Activated naive CD4-positive, alpha-beta T cell treated with anti-CD3 and anti-CD28 coated beads, Interleukin-2, amount 50 U/mL, for 24 hours (primary cell): ENCODE measurements at regions not wholly inside any gene's neighbourhood (a gene's known extent, or its start where the extent isn't known, plus 50 kb on each side); places are given as distances from the start of the nearest gene placed in this dataset.
"Not testable (repeated sequence)": the region's sequence is repeated elsewhere in the genome, so short reads cannot be mapped to it uniquely, and the experiment has no call there.

ENCODE experiments used
- H3K27ac Mint-ChIP-seq: one replicate; pipeline ENCODE4 v1.8.0; 2021; ENCODE audit warnings: mild to moderate bottlenecking, mixed read lengths
- H3K27me3 Mint-ChIP-seq: one replicate; pipeline ENCODE4 v1.8.0; 2021; ENCODE audit warnings: mixed read lengths
- H3K36me3 Mint-ChIP-seq: one replicate; pipeline ENCODE4 v1.8.0; 2021; ENCODE audit warnings: mixed read lengths
- H3K4me1 Mint-ChIP-seq: one replicate; pipeline ENCODE4 v1.8.0; 2021; ENCODE audit warnings: mixed read lengths
- H3K4me3 Mint-ChIP-seq: one replicate; pipeline ENCODE4 v1.8.0; 2021; ENCODE audit warnings: mild to moderate bottlenecking, mixed read lengths
- H3K9me3 Mint-ChIP-seq: one replicate; pipeline ENCODE4 v1.8.0; 2021; ENCODE audit warnings: mixed read lengths

DNA sequence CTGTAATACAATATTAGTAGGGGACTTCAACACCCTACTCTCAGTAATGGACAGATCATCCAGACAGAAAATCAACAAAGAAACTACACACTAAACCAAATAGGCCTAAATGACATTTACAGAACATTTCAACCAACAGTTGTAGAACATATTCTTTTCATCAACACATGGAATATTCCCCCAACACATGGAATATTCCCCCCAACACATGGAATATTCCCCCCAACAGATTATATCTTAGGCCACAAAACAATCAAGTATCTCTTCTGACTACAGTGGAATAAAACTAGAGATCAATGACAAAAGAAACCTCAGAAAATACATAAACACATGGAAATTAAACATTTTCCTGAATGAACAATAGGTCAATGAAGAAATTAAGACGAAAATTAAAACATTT, 187.2 kb upstream of the RBBP8 start:
- Mint-ChIP-seq H3K4me1 (no peaks in the 10 kb centered on the region), H3K27ac (no peak overlapping the region), H3K27me3 (peaks cover 10% of the 10 kb centered on the region), H3K9me3 (peaks cover 20% of the 10 kb centered on the region), H3K36me3 (no peaks in the 10 kb centered on the region), H3K4me3 (no peak overlapping the region)

DNA sequence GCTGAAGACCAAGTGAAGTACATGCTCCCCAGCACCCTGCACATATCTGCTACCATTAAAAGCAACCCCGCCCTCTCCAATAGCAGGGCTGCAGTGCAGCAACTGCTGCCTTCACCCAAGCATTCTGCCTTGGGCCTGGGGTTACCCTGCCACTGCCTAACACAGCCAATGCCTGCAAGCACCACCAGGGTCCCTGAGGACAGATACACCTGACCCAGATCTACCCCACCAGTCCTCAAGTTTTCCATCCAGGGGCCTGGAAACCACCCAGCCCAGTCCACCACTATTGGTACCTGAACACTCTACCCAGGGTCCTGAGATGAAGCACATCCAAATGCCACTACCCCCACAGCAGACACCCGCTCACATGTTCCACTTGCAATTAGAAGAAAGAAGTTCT, 181.1 kb upstream of the RBBP8 start:
- Mint-ChIP-seq H3K27me3 (peaks cover 21% of the 10 kb centered on the region), H3K36me3 (no peaks in the 10 kb centered on the region), H3K4me1 (no peaks in the 10 kb centered on the region), H3K9me3 (no peaks in the 10 kb centered on the region), H3K27ac (no peak overlapping the region), H3K4me3 (no peak overlapping the region)

DNA sequence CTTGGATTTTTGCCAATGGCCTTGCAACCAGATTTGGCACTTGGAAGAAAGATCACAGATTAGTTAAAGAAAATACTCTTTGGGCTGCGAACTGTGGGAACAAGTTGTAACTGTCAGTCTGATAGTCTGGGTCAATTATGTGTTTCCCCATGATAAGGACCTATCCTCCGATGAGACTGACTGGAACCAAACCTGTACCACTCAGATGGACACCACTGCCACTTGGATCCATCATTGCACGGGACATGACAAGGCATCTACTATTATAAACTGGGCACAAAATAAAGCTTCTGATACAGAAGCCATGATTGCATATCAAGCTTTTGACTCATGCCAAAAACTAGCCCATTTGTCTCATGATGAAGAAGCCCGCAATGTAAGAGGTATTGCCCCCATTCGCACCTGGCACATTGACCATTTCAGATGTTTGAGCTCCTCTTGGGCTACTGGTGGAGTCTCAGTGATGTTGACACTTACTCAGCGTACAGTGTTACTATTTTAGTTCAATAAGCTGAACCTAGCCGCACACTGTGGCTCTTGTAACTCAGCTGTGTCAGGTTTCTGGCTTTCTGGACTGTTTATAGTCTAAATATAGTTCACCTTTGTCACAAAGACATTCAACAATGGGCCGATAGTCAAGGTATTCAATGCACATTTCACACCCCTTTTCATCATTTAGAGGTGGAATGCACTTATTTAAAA, 179.8 kb upstream of the RBBP8 start:
- Mint-ChIP-seq H3K36me3 (no peaks in the 10 kb centered on the region), H3K27me3 (peaks cover 19% of the 10 kb centered on the region), H3K27ac (no peak overlapping the region), H3K4me1 (no peaks in the 10 kb centered on the region), H3K4me3 (no peak overlapping the region), H3K9me3 (peaks cover 1% of the 10 kb centered on the region)

DNA sequence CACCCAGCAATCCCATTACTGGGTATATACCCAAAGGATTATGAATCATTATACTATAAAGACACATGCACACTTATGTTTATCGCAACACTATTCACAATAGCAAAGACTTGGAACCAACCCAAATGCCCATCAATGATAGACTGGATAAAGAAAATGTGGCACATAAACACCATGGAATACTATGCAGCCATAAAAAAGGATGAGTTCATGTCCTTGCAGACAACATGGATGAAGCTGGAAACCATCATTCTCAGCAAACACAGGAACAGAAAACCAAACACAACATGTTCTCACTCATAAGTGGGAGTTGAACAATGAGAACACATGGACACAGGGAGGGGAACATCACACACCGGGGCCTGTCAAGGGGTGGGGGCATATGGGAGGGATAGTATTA, 169.1 kb upstream of the RBBP8 start:
- peaks cover 15% of the 10 kb centered on the region for H3K27me3 Mint-ChIP-seq
- H3K36me3 Mint-ChIP-seq, result not testable (repeated sequence)

DNA sequence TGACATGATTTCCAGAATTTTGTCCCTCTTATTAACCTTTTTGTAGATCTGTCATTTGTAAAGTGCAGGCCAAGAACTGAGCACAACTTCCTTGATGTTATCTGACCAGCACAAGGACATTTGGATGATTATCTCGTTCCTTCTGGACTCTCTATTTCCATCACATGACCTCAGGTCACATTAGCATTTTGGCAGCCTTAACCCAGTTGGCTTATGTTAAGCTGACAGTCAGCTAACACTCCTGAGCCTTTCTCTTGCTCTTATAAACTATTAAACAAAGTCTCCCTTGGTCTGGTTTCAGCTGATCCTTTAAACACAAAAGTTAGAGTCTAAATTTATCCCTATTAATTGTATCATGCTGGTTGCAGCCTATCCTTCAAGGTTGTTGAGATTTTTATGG, 167.2 kb upstream of the RBBP8 start:
- Mint-ChIP-seq H3K36me3 (peaks cover 2% of the 10 kb centered on the region), H3K27ac (no peak overlapping the region), H3K4me3 (no peak overlapping the region), H3K4me1 (no peaks in the 10 kb centered on the region), H3K9me3 (no peaks in the 10 kb centered on the region), H3K27me3 (peaks cover 13% of the 10 kb centered on the region)

More for the DNA sequence above, 169.1 kb upstream of the RBBP8 start:
- not testable (repeated sequence) for H3K27ac Mint-ChIP-seq, H3K9me3 Mint-ChIP-seq, H3K4me1 Mint-ChIP-seq, H3K4me3 Mint-ChIP-seq

DNA sequence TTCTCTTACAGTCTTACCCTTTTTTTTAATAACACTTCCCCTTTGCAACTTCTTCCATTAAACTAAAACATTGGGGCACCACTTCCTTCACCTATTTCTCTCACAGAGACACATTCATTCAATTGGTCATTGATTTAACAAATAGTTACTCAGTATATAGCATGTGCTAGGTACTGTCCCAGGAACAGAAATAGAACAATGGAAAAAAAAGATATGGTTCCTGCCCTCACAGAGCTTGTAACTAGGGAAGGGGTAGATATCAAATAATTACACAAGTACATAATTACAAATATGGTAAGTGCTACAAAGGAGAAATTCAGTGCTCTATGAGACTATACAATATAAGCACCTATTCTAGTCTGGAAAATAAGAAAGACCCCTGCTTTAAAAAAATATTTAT, 165.5 kb upstream of the RBBP8 start:
- Mint-ChIP-seq H3K27me3 (peaks cover 18% of the 10 kb centered on the region), H3K27ac (no peak overlapping the region), H3K36me3 (no peaks in the 10 kb centered on the region), H3K4me1 (no peaks in the 10 kb centered on the region), H3K9me3 (no peaks in the 10 kb centered on the region), H3K4me3 (no peak overlapping the region)

DNA sequence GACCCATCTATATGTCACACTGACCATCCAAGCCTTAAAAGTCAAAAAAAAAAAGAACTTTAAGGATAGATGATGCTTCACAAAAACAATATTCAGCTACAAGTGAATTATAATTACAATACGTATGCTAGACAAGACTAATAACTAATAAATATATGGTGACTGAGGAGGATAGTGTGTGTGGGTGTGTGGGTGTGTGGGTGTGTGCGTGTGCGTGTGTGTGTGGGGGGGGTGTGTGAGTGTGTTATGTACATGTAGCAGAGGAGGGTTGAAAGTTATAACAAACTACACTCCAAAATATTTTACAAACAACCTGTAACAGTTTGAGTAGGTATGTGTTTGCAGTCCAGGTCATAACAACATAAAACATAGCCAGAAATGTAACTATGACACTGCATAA, 159.2 kb upstream of the RBBP8 start:
- Mint-ChIP-seq H3K27me3 (peaks cover 11% of the 10 kb centered on the region), H3K4me3 (no peak overlapping the region), H3K4me1 (no peaks in the 10 kb centered on the region), H3K27ac (no peak overlapping the region), H3K9me3 (no peaks in the 10 kb centered on the region), H3K36me3 (no peaks in the 10 kb centered on the region)

DNA sequence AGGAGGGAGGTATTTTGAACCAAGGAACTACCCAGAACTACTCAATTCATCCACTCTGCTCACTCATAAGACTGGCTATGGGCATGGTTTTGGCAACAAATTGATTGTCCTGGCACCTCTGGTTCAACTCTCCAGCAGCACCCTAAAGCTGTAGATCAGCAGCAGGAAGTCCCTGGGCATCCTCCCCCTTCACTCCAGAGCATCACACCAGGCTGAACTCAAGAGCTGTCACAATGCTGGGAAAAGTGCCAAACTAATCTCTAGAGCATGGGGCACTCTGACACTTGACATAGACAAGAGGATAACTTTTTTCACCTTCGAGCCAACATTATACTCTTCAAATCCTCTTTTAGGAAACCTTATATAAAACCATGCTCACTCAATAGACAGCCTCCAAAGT, 154.1 kb upstream of the RBBP8 start:
- Mint-ChIP-seq H3K27me3 (peaks cover 13% of the 10 kb centered on the region), H3K27ac (no peak overlapping the region), H3K4me3 (no peak overlapping the region), H3K4me1 (no peaks in the 10 kb centered on the region), H3K36me3 (no peaks in the 10 kb centered on the region), H3K9me3 (no peaks in the 10 kb centered on the region)

DNA sequence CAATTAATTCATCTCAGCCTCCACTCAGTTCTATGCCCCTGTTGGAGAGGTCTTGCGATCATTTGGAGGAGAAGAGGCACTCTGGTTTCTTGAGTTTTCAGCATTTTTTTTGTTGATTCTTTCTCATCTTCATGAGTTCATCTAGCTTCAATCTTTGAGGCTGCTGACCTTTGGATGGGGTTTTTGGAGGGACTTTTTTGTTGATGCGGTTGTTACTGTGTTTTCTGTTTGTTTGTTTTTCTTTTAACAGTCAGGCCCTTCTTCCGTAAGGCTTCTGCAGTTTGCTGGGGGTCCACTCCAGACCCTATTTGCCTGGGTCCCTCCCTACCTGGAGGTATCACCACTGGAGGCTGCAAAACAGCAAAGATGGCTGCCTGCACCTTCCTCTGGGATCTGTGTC, 149.9 kb upstream of the RBBP8 start:
- H3K4me3 Mint-ChIP-seq, result no peak overlapping the region
- H3K27ac Mint-ChIP-seq, result no peak overlapping the region
- no peaks in the 10 kb centered on the region for H3K9me3 Mint-ChIP-seq
- no peaks in the 10 kb centered on the region for H3K4me1 Mint-ChIP-seq
- no peaks in the 10 kb centered on the region for H3K36me3 Mint-ChIP-seq
- peaks cover 16% of the 10 kb centered on the region for H3K27me3 Mint-ChIP-seq

DNA sequence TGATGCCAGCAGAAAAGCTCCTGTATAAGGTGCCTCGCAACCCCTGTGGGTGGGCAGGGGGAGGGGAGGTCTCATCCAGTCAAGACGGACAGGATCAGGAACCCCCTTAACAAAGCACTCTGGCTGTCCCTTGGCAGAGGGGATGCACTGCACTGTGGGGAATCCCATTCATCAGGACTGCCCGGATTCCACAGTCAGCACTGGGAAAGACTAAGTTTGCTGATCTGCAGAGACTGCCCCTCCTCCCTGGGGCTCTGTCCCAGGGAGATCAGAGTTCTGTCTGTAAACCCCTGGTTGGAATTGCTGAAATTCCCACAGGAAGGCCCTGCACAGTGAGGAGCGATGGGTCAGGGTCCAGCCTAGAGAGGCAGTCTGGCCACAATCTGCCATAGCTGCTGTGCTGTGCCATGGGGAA, 149.5 kb upstream of the RBBP8 start:
- H3K4me1 Mint-ChIP-seq, result no peaks in the 10 kb centered on the region
- H3K27me3 Mint-ChIP-seq, result peaks cover 20% of the 10 kb centered on the region
- no peak overlapping the region for H3K4me3 Mint-ChIP-seq
- H3K27ac Mint-ChIP-seq, result no peak overlapping the region
- no peaks in the 10 kb centered on the region for H3K9me3 Mint-ChIP-seq
- H3K36me3 Mint-ChIP-seq, result no peaks in the 10 kb centered on the region

DNA sequence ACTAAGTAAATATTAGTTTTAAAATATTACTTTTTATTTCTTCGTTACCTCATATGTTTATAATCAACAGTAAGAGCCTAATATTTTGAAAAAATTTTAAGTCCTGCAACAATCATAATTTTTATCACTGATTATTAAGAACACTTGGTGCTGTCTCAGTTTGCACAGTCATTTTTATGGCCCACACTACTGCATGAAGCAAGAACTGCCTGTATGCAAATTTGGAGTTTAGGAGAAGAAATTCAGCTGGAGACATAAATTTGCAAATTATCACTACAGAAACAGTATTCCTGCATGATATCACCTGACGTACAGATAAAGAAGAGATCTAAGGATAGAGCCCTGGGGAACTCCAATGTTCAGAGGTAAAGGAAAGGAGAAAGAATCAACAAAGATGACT, 144.1 kb upstream of the RBBP8 start:
- no peak overlapping the region for H3K4me3 Mint-ChIP-seq
- H3K36me3 Mint-ChIP-seq, result no peaks in the 10 kb centered on the region
- H3K4me1 Mint-ChIP-seq, result no peaks in the 10 kb centered on the region
- no peaks in the 10 kb centered on the region for H3K9me3 Mint-ChIP-seq
- H3K27ac Mint-ChIP-seq, result no peak overlapping the region
- peaks cover 14% of the 10 kb centered on the region for H3K27me3 Mint-ChIP-seq

DNA sequence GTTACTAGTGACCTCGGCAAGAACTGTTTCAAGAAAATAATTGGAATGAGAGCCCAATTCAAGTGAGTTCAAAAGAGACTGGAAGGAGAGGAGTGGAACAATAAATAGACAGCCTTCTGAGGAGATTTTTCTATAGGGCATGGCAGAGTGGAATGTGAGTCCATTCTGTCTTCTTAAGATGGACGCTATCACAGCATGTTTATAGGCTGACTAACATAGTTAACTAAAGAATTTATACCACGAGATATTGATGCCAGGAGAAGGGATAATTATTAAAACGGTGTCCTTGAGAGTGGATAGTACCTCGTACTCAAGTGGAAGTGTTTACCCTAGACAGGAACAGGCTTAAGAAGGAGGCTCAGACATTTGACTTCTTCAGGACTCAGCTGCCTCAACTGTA, 143.5 kb upstream of the RBBP8 start:
- peaks cover 12% of the 10 kb centered on the region for H3K27me3 Mint-ChIP-seq

DNA sequence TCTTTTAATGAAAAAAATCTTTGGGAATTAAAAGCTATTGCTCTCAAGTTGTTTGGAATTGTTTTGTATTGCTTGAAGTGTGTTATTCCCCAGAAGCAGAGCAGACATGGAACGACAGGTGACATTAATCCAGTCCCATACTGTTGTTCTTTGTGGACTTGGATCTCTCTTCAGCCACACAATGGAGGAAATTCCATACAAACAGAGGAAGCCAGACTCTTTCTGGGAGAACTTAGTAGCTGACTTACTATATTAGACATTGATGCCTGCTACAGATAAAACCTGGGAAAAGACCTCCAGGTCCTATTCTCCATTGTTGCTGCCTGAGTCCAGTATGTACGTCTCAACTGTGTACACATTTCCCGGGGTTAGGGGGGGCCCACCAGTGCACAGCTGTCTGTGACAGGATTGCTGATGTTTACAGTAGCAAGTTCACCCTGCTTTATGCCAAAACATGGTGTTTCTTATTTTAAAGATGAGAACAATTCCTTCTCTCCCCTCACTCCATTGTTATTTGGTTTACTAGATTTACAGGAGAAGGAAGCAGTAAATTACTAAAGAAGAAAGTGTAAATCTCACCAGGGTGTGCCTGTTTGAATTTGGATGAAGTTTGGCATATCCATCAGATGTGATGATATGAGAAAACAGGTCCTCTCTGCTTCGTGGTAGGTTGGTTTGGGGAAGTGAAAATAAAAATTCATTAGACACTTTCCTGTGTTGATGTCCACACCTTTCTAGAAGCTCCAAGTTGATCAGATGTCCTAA, 142.4 kb upstream of the RBBP8 start:
- H3K9me3 Mint-ChIP-seq, result no peaks in the 10 kb centered on the region
- H3K27me3 Mint-ChIP-seq, result peaks cover 11% of the 10 kb centered on the region
- H3K4me1 Mint-ChIP-seq, result no peaks in the 10 kb centered on the region
- H3K36me3 Mint-ChIP-seq, result no peaks in the 10 kb centered on the region
- no peak overlapping the region for H3K4me3 Mint-ChIP-seq
- H3K27ac Mint-ChIP-seq, result no peak overlapping the region

More for the DNA sequence above, 143.5 kb upstream of the RBBP8 start:
- H3K27ac Mint-ChIP-seq, result no peak overlapping the region
- no peaks in the 10 kb centered on the region for H3K36me3 Mint-ChIP-seq
- H3K9me3 Mint-ChIP-seq, result no peaks in the 10 kb centered on the region
- H3K4me1 Mint-ChIP-seq, result no peaks in the 10 kb centered on the region
- H3K4me3 Mint-ChIP-seq, result no peak overlapping the region

DNA sequence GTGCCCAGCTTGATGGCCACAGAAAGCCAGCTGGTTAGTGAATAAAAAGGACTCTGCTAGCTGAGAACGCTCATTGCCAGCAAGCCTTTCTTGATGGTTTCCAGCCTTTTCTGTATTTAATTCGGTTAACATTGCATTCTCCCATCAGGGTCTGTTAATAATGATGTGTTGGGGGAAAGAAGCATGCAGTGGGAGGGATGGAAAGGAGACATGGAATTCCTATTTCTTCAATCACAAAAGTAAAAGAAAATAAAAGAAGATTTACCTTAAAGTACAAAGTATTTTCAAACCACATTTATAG, 141.9 kb upstream of the RBBP8 start:
- Mint-ChIP-seq H3K4me3 (no peak overlapping the region), H3K36me3 (no peaks in the 10 kb centered on the region), H3K27ac (no peak overlapping the region), H3K4me1 (no peaks in the 10 kb centered on the region), H3K9me3 (no peaks in the 10 kb centered on the region), H3K27me3 (peaks cover 11% of the 10 kb centered on the region)

DNA sequence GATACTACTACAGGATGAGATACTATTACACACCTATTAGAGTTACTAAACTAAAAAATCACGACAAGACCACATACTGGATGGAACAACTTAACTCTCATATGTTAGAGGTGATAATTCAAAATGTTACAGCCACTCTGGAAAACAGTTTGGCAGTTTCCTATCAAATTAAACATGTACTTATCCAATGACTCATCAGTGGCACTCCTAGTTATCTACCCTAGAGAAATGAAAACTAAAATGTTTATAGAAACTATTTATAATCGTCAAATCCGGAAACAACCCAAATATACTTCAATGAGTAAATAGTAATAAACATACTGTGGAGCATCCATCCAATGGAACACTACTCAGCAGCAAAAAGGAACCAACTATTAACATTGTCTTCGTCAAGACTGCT, 137.0 kb upstream of the RBBP8 start:
- Mint-ChIP-seq H3K4me3 (no peak overlapping the region), H3K9me3 (no peaks in the 10 kb centered on the region), H3K27me3 (peaks cover 9% of the 10 kb centered on the region), H3K4me1 (no peaks in the 10 kb centered on the region), H3K27ac (no peak overlapping the region), H3K36me3 (no peaks in the 10 kb centered on the region)

DNA sequence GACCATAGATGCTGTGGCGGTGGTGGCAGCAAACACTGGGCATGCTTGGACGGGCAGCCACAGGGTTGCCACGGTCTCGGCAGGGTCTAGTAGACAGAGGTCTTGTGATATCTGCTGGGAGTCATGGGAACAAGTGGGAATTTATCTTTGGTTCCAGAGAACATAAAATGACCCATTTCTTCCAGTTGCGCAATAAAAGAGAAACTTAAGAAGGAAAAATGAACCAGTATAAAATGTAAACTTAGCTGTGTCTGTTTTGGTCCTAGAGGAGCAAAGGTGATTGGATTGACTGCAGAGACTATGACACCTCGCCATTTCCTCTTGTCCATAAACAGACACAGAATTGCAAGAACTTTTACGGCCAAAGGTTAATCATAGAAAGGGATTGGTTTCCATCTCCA, 132.6 kb upstream of the RBBP8 start:
- H3K27me3 Mint-ChIP-seq, result peaks cover 3% of the 10 kb centered on the region

More for the DNA sequence above, 132.6 kb upstream of the RBBP8 start:
- no peaks in the 10 kb centered on the region for H3K4me1 Mint-ChIP-seq
- H3K36me3 Mint-ChIP-seq, result no peaks in the 10 kb centered on the region
- H3K4me3 Mint-ChIP-seq, result no peak overlapping the region
- H3K27ac Mint-ChIP-seq, result no peak overlapping the region
- no peaks in the 10 kb centered on the region for H3K9me3 Mint-ChIP-seq
